NCI-H1694 treated with DMSO at 0.1 percent for 48 hours (cell line): ENCODE measurements at regions not wholly inside any gene's neighbourhood (a gene's known extent, or its start where the extent isn't known, plus 50 kb on each side); places are given as distances from the start of the nearest gene placed in this dataset.
"Not testable (repeated sequence)": the region's sequence is repeated elsewhere in the genome, so short reads cannot be mapped to it uniquely, and the experiment has no call there.

Experiments used
- DNase-seq: peaks from one replicate; lab custom pipeline; 2025; lab: John Stamatoyannopoulos, UW

DNA sequence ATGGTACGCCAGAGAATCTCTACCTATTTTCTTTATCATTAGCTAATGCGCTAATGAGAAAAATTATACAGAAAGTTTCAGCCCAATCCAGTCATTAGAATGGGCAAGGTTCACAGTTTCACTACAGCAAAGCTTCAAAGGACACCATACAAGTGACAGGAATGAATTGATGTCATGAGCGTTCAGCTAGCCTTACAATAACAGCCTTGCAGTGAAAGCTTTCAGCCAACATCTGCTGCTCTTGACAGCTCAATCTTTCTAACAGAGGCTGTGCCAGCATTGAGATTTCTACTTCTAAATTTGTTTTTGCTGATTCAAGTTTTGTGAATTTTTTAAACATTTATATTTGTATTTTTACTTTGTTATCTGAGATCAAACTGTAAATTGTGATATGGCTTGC is 302.4 kb upstream of the FAM174A start:
- peak; percentile 17 for DNase-seq

DNA sequence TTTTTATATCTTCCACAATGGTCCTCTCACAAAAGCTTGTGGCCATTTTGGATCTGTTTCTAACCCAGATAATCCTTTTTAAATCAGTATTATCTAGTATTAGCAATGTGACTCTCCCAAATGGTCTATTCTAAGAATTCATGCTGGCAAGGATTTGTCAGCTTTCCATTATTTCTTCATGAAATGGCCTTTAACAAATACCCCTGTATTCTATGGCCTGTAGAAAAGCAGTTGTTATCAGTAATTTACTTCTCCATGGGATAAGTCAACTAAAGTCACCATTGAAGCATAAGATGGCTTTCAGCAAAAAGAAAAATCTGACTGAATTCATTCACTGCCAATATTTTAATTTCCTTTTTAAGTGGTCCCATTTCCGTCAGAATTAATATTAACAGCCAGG is 346.4 kb upstream of the FAM174A start:
- no peak for DNase-seq

- no peak for DNase-seq
These were observed 346.8 kb upstream of the FAM174A start for GRCh38 chr5:100188339-100188738.

DNA sequence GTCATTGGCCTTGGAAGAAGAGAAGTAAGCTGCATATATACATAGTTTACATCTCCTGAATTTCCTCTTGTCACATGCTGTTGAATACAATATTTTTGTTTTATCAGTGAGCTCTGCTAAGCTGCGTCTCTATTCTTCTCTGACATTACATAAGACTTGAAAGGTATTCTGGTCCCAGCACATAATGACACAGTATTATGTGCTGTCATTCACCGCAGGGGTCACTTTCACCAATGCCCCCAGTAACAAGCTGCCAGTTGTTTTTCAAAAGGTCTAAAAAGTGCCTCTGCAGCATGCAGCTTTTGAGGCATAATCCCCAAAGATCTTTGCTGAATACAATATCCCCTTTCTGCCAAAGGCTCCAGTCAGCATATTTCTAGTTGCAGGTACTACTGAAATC is 349.0 kb upstream of the FAM174A start:
- no peak for DNase-seq

- no peak for DNase-seq
These were observed 352.8 kb upstream of the FAM174A start for GRCh38 chr5:100182402-100182801.

GRCh38 chr5:100175346-100175745 is 359.8 kb upstream of the FAM174A start:
- no peak for DNase-seq

- DNase-seq: no peak
These were observed 369.9 kb upstream of the FAM174A start for GRCh38 chr5:100165309-100165708.

DNA sequence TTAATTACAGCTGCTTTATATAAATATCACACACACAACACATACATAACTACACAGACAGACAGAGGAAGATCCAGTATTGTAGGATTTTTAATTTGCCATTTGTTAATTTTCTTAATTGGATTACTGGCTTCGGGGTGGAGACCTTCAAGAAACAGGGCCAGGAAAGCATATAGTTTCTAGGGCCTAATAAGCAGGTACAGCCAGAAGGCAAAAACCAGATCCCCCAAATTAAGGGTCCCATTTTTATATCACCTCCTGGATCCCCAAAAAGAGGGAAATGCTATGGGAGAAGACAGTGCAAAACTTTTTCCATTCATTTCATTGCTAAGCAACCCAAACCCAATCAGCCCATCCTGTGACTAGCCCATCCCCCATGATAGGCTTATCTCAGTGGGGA is 373.3 kb upstream of the FAM174A start:
- DNase-seq: no peak

GRCh38 chr5:100157066-100157465 is 378.1 kb upstream of the FAM174A start:
- DNase-seq: no peak

DNA sequence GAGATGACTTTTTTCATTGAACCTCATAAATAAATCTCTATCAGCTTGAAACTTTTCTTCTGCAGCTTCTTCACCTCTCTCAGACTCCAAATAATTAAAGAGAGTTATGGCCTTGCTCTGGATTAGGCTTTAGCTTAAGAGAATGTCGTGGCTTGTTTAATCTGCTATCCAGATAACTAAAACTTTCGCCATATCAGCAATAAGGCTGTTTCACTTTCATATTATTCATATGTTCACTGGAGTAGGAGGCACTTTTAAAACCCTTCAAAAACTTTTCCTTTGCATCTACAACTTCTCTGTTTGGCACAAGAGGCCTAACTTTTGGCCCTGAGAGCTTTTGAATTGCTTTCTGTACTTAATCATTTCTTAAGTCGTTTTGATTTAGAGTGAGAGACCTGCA is 386.9 kb upstream of the FAM174A start:
- DNase-seq: no peak

DNA sequence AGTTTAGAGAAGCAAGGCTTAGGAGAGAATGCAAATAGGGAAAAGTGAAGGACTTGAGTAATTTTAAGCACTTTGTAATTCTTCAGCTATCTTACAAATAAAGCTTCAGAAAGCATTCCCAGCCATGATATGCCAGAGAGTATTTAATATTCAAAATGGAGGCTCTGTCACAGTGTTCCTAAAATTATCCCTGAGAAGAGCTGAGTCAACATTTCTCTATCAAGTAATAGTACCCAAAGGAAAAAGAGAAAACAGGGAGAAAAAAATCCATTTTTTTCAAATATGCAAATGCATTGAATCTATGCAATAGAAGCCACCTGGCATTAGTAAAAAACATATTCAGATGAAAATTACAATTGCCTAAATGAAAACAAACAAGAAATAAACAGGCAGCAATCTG is 392.6 kb upstream of the FAM174A start:
- DNase-seq: no peak

DNA sequence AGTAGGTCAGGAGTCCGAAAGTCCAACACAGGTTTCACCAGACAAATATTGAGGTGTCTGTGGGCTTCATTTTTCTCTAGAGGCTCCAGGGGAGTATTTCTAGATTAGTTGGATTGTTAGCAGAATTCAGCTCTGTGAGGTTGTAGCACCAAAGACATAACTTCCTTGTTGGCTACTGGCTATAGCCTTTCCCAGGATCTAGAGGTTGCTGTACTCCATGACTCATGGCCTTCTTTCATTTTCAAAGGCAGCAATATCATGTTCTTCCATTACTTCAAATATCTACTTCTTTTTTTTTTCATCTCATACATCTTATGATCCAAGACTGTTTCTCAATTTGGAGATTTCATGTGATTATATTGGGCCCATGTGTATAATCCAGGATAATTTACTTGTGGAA is 404.0 kb upstream of the FAM174A start:
- DNase-seq: no peak

DNA sequence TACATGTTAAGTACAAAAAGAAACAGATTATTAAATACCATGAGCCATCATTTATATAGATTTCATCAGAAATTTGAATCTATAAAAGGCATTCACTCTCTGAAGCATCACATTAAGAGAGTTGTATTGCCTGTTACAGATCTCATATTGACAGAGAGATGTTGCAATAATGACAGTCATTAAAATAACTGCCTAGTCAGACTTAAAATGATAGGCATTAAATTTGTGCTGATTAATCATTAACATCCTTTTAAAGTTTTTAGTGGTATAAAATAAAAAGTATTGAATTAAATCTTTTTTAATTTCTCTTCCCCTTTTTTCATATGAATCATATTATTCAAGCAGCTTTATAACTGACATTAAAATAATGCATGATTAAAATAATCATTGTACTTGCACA is 404.9 kb upstream of the FAM174A start:
- DNase-seq: no peak

DNA sequence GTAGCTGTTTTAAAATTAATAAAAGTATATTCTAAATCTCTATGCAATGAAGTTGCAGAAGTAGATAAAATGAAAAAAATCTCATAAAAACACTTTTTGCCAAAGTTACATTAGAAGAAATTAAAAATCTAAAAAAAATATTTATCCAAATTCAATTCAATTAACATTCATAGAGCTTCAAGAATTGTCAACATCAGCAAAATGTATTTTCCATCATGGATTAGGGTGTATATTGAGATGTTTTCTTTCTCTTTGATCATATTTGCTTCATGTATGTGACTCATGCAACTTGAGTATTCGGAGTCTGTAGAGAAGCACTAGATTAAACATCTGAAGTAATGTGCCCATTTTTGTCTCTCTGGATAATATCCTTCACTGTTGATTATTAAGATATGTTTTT is 415.3 kb upstream of the FAM174A start:
- DNase-seq: no peak

DNA sequence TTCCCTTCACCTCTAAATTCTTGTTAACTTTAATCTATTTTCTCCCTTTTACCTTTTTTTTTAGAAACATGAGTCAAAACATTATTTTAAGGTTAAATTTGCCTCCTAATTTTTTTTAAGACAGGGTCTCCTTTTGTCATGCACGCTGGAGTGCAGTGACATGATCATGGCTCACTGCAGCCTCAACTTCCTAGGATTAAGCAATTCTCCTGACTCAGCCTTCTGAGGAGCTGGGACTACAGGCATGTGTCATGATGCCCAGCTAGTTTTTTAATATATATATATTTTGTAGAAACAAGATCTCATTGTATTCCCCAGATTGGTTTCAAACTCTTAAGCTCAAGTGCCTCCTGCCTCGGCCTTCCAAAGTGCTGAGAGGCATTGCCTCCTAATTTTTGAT is 424.7 kb upstream of the FAM174A start:
- no peak for DNase-seq

- no peak for DNase-seq
These were observed 426.3 kb upstream of the FAM174A start for GRCh38 chr5:100108883-100109282.

- not testable (repeated sequence) for DNase-seq
These were observed 431.5 kb upstream of the FAM174A start for GRCh38 chr5:100103592-100104119.

DNA sequence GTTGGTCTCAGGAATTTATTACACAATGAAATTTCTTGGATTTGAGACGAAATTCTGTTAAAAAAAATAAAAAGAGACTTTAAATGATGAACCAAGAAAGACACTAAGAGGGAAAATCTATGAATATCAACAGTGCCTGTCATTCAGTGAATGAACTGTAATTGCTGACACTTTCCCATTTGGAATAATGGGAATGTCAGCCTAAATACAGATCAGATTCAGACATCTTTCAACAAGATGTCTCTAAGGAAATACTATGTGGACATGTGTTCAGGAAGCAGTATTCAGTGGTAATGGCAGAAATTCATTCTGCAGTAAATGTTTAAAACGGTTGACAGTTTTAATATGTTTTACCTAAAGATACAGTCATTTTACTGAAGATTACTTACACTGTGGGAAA is 433.7 kb upstream of the FAM174A start:
- not testable (repeated sequence) for DNase-seq

DNA sequence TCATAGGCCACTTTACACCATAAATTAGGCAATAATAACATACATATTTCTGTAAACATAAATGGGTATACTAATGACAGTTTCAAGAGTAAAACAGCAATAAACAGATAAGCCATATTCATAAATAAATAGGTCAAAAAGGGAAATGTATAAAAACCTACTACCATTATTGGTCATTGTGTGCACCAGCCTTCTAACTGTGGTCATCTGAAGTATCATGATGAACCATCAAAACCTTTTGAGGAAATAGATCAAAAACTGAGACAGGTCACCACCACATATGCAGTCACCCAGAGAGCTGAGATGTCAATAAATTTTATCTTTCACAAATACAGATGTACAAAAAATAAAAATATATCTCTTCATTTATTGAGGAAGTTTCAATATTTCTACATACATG is 438.8 kb upstream of the FAM174A start:
- not testable (repeated sequence) for DNase-seq

DNA sequence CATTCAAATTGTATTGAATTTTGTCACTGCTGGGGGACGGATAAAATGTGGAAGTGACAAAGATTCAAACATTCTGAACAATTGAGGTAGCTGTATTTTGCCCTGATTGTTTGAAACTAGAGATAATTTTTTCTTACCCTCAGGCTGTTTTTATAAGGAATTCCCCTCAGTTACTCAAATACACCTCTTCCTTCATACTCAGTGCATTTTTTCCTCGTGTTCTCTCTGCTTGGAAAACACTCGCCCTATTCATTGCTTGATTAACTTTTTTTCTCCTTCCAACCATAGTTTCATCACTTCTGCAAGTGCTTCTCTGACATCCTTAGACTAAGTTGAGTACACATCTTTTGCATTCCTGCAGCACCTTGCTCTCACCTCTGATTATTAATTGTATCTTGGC is 454.5 kb upstream of the FAM174A start:
- not testable (repeated sequence) for DNase-seq

GRCh38 chr5:100079163-100079562 is 456.0 kb upstream of the FAM174A start:
- DNase-seq: not testable (repeated sequence)

DNA sequence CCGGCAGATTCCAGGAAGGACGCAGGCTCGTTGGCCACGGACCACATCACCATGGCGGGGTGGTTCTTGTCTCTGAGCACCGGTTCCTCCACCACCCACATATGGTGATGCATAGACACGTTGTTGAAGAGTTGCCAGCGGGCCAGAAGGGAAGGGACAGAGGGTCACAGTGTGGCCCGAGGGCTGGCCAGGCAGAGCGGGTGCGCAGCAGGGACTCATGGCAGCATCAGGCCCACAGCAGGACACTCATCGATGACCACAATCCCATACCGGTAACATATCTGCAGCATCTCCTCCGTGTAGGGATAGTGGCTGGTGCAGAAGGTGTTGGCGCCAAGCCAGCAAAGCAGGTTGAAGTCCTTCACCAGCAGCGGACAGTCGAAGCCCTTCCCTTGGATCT is 469.2 kb upstream of the FAM174A start:
- not testable (repeated sequence) for DNase-seq

DNA sequence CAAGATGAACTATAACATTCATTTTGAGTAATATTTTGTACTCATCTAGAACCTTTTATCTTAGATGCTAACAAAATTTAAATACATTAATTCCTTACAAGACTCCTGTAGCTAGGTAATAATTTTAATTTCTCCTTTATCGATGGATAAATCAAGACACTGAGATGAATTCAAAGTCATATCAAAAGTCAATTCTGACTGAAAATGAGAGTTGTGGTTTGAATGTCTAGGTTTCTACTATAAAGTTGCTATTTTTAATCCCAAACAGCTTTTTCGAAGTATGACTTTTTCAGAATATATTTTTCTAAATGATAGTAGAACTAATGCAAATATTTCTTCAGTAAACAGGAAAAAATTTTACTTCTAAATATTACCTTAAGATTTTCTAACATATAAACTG is 491.7 kb upstream of the FAM174A start:
- DNase-seq: no peak

DNA sequence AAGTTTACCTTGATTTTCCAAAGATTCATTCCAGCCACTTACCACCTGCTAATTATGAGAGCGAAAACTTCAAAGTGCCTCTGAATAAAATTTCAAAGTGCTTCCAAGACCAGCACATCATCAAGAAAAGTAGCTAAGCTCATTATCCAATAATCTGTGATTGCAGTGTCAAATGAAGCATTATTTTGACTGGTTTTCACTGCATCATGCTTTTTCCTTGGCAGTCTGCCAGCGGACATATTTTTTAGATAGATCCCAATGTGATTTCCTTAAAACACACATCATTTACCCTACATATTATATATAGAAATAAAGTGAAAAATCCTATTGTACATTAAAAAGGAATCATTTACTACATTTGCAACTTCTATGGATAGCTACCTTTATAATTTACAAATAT is 508.6 kb upstream of the FAM174A start:
- no peak for DNase-seq

DNA sequence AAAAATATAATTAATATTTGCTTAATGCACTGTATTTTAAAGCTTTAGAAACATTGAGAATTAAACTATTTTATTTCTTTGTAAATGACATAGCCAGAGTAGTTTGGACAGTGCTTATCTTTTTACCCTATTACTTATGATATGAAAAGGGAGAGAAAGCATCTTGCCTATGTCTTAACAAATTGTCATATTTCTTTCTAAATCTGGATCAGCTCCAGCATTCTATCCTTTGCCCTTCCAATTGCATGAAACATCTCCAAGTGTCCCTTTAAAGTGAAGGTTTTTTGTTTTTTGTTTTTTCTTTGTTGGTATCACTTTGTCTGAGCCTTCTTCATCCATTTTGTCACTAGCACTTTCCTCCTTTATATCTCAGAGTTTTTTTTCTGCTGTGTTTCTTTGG is 511.6 kb upstream of the FAM174A start:
- no peak for DNase-seq
